WTC11 (cell line): ENCODE measurements at regions not wholly inside any gene's neighbourhood (a gene's known extent, or its start where the extent isn't known, plus 50 kb on each side); places are given as distances from the start of the nearest gene placed in this dataset.

Source experiments
- ATAC-seq: fragments of 200-7000 bp; cut with Tn5 transposase; 2 replicates; pipeline ENCODE4 v1.10.0; 2021; ENCODE audit warnings: mild to moderate bottlenecking, moderate library complexity
- CTCF ChIA-PET: fragments of 300-600 bp; sonication (Branson Sonifier 250); formaldehyde crosslinking; loops from one replicate; lab custom pipeline; 2021; ENCODE audit warnings: antibody characterized with exemption; lab: Charles Lee
- POLR2A ChIA-PET: fragments of 350-600 bp; sonication (Branson Sonifier 250); formaldehyde crosslinking; loops from one replicate; lab custom pipeline; 2021; ENCODE audit warnings: antibody characterized with exemption; lab: Charles Lee
- DNase-seq: peaks from one replicate; pipeline ENCODE4 v3.0.0; 2021; ENCODE audit warnings: low spot score
- H3K27ac Mint-ChIP-seq: 2 replicates; pipeline ENCODE4 v1.8.0; 2021; ENCODE audit warnings: mixed read lengths
- H3K27me3 Mint-ChIP-seq: 2 replicates; pipeline ENCODE4 v1.8.0; 2021; ENCODE audit warnings: low read depth, mild to moderate bottlenecking, moderate library complexity, mixed read lengths
- H3K36me3 Mint-ChIP-seq: 2 replicates; pipeline ENCODE4 v1.8.0; 2021; ENCODE audit warnings: mixed read lengths
- H3K4me1 Mint-ChIP-seq: 2 replicates; pipeline ENCODE4 v1.8.0; 2022; ENCODE audit warnings: mixed read lengths
- H3K4me3 Mint-ChIP-seq: 2 replicates; pipeline ENCODE4 v1.8.0; 2021; ENCODE audit warnings: mild to moderate bottlenecking, moderate library complexity, mixed read lengths
- H3K9me3 Mint-ChIP-seq: 2 replicates; pipeline ENCODE4 v1.8.0; 2021; ENCODE audit warnings: mixed read lengths
- ATF1 ChIP-seq: sonication (generic); formaldehyde crosslinking; IDR thresholded peaks from 2 replicates; pipeline ENCODE4 v1.8.1; 2023; ENCODE audit warnings: mild to moderate bottlenecking, moderate library complexity, missing genetic modification reagents
- GABPB1 ChIP-seq: sonication (generic); formaldehyde crosslinking; IDR thresholded peaks from 2 replicates; pipeline ENCODE4 v1.8.1; 2023; ENCODE audit warnings: mild to moderate bottlenecking, missing genetic modification reagents
- GRHL2 ChIP-seq: fragments of 250-450 bp; sonication (Bioruptor Pico); IDR thresholded peaks from 2 replicates; pipeline ENCODE4 v1.8.0; 2022; ENCODE audit warnings: mild to moderate bottlenecking, moderate library complexity; ENCODE audit not compliant: insufficient replicate concordance, severe bottlenecking
- NR3C1 ChIP-seq: sonication (generic); formaldehyde crosslinking; conservative IDR thresholded peaks from 2 replicates; pipeline ENCODE4 v1.8.1; 2023; ENCODE audit warnings: low read depth, mild to moderate bottlenecking, missing genetic modification reagents
- OVOL2 ChIP-seq: fragments of 250-450 bp; sonication (Bioruptor Pico); IDR thresholded peaks from 2 replicates; pipeline ENCODE4 v1.9.0; 2021; ENCODE audit warnings: mild to moderate bottlenecking, borderline replicate concordance
- SMAD3 ChIP-seq: sonication (generic); formaldehyde crosslinking; IDR thresholded peaks from 2 replicates; pipeline ENCODE4 v1.8.0; 2022; ENCODE audit warnings: missing genetic modification reagents, mild to moderate bottlenecking, borderline replicate concordance
- SP1 ChIP-seq: sonication (generic); formaldehyde crosslinking; conservative IDR thresholded peaks from 2 replicates; pipeline ENCODE4 v1.8.1; 2022; ENCODE audit warnings: missing genetic modification reagents
- ZBTB21 ChIP-seq: sonication (generic); formaldehyde crosslinking; IDR thresholded peaks from 2 replicates; pipeline ENCODE4 v1.8.1; 2023; ENCODE audit warnings: mild to moderate bottlenecking, missing genetic modification reagents, borderline replicate concordance
- ZNF121 ChIP-seq: sonication (generic); formaldehyde crosslinking; IDR thresholded peaks from 2 replicates; pipeline ENCODE4 v1.8.0; 2023; ENCODE audit warnings: missing genetic modification reagents
- ZNF138 ChIP-seq: sonication (generic); formaldehyde crosslinking; conservative IDR thresholded peaks from 2 replicates; pipeline ENCODE4 v1.8.1; 2022; ENCODE audit warnings: mild to moderate bottlenecking, moderate library complexity, missing genetic modification reagents
- ZNF671 ChIP-seq: fragments of 250-450 bp; sonication (Bioruptor Pico); IDR thresholded peaks from 2 replicates; pipeline ENCODE4 v1.8.0; 2021; ENCODE audit warnings: mild to moderate bottlenecking
- TF ChIP-seq, protein P1 (sequence below): sonication (generic); formaldehyde crosslinking; conservative IDR thresholded peaks from 2 replicates; pipeline ENCODE4 v1.8.1; 2023; ENCODE audit warnings: mild to moderate bottlenecking, low read depth, missing genetic modification reagents, moderate library complexity
- TF ChIP-seq, protein P2 (sequence below): sonication (generic); formaldehyde crosslinking; IDR thresholded peaks from 2 replicates; pipeline ENCODE4 v1.8.0; 2022; ENCODE audit warnings: mild to moderate bottlenecking, missing genetic modification reagents
- TF ChIP-seq, protein P3 (sequence below): sonication (generic); formaldehyde crosslinking; IDR thresholded peaks from 2 replicates; pipeline ENCODE4 v1.8.0; 2022; ENCODE audit warnings: mild to moderate bottlenecking, missing genetic modification reagents
- TF ChIP-seq, protein P4 (sequence below): sonication (generic); formaldehyde crosslinking; IDR thresholded peaks from 2 replicates; pipeline ENCODE4 v1.8.0; 2022; ENCODE audit warnings: mild to moderate bottlenecking, missing genetic modification reagents
- TF ChIP-seq, protein P5 (sequence below): sonication (generic); formaldehyde crosslinking; IDR thresholded peaks from 2 replicates; pipeline ENCODE4 v1.8.0; 2023; ENCODE audit warnings: missing genetic modification reagents, mild to moderate bottlenecking, borderline replicate concordance
- TF ChIP-seq, protein P6 (sequence below): fragments of 250-450 bp; sonication (Bioruptor Pico); IDR thresholded peaks from 2 replicates; pipeline ENCODE4 v1.9.0; 2021; ENCODE audit warnings: mild to moderate bottlenecking, borderline replicate concordance

DNA sequence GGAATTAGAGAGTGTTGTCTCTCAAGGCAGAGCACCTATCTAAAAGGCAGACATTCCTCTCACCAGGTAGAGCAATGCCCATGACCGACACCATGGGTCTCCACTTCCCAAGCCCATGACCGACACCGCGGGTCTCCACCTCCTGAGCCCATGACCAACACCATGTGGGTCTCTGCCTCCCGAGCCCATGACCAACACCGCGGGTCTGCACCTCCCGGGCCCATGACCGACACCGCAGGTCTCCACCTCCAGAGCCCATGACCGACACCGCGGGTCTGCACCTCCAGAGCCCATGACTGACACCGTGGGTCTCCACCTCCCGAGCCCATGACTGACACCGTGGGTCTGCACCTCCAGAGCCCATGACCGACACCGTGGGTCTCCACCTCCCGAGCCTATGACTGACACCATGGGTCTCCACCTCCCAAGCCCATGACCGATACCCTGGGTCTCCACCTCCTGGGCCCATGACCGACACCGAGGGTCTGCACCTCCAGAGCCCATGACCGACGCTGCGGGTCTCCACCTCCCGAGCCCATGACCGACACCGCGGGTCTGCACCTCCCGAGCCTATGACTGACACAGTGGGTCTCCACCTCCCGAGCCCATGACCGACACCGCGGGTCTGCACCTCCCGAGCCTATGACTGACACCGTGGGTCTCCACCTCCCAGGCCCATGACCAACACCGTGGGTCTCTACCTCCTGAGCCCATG lies 262.4 kb upstream of the SALL3 start (continued):
- TF ChIP-seq, protein P1, sequence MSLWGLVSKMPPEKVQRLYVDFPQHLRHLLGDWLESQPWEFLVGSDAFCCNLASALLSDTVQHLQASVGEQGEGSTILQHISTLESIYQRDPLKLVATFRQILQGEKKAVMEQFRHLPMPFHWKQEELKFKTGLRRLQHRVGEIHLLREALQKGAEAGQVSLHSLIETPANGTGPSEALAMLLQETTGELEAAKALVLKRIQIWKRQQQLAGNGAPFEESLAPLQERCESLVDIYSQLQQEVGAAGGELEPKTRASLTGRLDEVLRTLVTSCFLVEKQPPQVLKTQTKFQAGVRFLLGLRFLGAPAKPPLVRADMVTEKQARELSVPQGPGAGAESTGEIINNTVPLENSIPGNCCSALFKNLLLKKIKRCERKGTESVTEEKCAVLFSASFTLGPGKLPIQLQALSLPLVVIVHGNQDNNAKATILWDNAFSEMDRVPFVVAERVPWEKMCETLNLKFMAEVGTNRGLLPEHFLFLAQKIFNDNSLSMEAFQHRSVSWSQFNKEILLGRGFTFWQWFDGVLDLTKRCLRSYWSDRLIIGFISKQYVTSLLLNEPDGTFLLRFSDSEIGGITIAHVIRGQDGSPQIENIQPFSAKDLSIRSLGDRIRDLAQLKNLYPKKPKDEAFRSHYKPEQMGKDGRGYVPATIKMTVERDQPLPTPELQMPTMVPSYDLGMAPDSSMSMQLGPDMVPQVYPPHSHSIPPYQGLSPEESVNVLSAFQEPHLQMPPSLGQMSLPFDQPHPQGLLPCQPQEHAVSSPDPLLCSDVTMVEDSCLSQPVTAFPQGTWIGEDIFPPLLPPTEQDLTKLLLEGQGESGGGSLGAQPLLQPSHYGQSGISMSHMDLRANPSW (CRISPR knock-in tag), result no peak
- TF ChIP-seq, protein P2, sequence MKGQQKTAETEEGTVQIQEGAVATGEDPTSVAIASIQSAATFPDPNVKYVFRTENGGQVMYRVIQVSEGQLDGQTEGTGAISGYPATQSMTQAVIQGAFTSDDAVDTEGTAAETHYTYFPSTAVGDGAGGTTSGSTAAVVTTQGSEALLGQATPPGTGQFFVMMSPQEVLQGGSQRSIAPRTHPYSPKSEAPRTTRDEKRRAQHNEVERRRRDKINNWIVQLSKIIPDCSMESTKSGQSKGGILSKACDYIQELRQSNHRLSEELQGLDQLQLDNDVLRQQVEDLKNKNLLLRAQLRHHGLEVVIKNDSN, result no peak
- TF ChIP-seq ZNF121 (CRISPR knock-in tag) (no peak), ZNF138 (CRISPR knock-in tag) (no peak)

DNA sequence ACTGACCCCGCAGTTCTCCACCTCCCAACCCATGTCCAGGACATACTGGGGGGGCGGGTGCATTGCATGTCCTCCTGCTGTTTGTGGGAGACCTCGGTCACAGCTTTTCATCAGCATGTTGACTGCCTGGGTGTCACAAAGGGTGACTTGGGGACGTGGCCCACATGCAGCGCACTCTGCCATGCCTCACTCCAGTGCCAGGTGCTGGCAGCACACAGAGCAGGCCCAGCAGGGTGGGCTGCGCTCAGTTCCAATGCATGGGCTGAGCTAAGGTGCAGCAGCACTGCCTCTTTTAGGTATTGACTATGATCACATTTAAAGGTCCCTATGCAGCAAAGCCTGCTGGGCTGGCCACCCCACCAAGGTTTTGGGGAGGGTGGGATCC lies 261.9 kb upstream of the SALL3 start:
- peaks cover 17% of the 10 kb centered on the region for H3K36me3 Mint-ChIP-seq
- H3K4me3 Mint-ChIP-seq, result no peak overlapping the region
- peaks cover 12% of the 10 kb centered on the region for H3K27me3 Mint-ChIP-seq
- DNase-seq, result no peak
- peaks cover 22% of the 10 kb centered on the region for H3K4me1 Mint-ChIP-seq
- no peak for TF ChIP-seq GABPB1 (CRISPR knock-in tag)
- CTCF ChIA-PET, result no interaction called here
- no peak for ATAC-seq
- peaks cover 23% of the 10 kb centered on the region for H3K9me3 Mint-ChIP-seq
- POLR2A ChIA-PET, result no interaction called here
- no peak overlapping the region for H3K27ac Mint-ChIP-seq

DNA sequence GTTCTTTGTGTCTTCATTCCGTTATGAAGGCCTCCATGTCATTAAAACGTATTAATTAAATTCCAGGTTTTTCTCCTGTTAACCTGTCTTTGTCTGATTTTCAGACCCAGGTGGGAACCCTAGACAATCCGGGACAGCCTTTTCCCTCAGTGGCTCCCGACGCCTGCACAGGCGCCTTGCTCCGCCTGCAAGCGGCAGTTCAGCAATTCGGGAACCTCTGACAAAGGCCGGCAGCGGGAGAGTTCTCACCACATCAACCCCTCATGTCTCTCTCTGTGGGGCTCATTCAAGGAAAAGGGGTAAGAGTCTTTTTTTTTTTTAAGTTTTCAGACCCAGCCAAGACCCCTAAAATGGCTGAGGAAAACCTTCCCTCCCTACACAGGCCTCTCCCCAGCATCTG lies 259.8 kb upstream of the SALL3 start:
- Mint-ChIP-seq H3K27me3 (peaks cover 16% of the 10 kb centered on the region), H3K27ac (no peak overlapping the region), H3K9me3 (peaks cover 25% of the 10 kb centered on the region), H3K4me1 (peaks cover 41% of the 10 kb centered on the region), H3K4me3 (no peak overlapping the region), H3K36me3 (peaks cover 17% of the 10 kb centered on the region)
- no peak for ATAC-seq
- POLR2A ChIA-PET, result no interaction called here
- DNase-seq, result no peak
- CTCF ChIA-PET, result no interaction called here
- TF ChIP-seq, protein P3, sequence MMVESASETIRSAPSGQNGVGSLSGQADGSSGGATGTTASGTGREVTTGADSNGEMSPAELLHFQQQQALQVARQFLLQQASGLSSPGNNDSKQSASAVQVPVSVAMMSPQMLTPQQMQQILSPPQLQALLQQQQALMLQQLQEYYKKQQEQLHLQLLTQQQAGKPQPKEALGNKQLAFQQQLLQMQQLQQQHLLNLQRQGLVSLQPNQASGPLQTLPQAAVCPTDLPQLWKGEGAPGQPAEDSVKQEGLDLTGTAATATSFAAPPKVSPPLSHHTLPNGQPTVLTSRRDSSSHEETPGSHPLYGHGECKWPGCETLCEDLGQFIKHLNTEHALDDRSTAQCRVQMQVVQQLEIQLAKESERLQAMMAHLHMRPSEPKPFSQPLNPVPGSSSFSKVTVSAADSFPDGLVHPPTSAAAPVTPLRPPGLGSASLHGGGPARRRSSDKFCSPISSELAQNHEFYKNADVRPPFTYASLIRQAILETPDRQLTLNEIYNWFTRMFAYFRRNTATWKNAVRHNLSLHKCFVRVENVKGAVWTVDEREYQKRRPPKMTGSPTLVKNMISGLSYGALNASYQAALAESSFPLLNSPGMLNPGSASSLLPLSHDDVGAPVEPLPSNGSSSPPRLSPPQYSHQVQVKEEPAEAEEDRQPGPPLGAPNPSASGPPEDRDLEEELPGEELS (CRISPR knock-in tag), result no peak
- TF ChIP-seq ZNF671 (no peak), ATF1 (CRISPR knock-in tag) (no peak), ZBTB21 (no peak), GRHL2 (CRISPR knock-in tag) (no peak), NR3C1 (CRISPR knock-in tag) (no peak), SP1 (CRISPR knock-in tag) (no peak), OVOL2 (CRISPR knock-in tag) (no peak), SMAD3 (CRISPR knock-in tag) (no peak)
- TF ChIP-seq, protein P4, sequence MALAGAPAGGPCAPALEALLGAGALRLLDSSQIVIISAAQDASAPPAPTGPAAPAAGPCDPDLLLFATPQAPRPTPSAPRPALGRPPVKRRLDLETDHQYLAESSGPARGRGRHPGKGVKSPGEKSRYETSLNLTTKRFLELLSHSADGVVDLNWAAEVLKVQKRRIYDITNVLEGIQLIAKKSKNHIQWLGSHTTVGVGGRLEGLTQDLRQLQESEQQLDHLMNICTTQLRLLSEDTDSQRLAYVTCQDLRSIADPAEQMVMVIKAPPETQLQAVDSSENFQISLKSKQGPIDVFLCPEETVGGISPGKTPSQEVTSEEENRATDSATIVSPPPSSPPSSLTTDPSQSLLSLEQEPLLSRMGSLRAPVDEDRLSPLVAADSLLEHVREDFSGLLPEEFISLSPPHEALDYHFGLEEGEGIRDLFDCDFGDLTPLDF (CRISPR knock-in tag), result no peak
- TF ChIP-seq, protein P5, sequence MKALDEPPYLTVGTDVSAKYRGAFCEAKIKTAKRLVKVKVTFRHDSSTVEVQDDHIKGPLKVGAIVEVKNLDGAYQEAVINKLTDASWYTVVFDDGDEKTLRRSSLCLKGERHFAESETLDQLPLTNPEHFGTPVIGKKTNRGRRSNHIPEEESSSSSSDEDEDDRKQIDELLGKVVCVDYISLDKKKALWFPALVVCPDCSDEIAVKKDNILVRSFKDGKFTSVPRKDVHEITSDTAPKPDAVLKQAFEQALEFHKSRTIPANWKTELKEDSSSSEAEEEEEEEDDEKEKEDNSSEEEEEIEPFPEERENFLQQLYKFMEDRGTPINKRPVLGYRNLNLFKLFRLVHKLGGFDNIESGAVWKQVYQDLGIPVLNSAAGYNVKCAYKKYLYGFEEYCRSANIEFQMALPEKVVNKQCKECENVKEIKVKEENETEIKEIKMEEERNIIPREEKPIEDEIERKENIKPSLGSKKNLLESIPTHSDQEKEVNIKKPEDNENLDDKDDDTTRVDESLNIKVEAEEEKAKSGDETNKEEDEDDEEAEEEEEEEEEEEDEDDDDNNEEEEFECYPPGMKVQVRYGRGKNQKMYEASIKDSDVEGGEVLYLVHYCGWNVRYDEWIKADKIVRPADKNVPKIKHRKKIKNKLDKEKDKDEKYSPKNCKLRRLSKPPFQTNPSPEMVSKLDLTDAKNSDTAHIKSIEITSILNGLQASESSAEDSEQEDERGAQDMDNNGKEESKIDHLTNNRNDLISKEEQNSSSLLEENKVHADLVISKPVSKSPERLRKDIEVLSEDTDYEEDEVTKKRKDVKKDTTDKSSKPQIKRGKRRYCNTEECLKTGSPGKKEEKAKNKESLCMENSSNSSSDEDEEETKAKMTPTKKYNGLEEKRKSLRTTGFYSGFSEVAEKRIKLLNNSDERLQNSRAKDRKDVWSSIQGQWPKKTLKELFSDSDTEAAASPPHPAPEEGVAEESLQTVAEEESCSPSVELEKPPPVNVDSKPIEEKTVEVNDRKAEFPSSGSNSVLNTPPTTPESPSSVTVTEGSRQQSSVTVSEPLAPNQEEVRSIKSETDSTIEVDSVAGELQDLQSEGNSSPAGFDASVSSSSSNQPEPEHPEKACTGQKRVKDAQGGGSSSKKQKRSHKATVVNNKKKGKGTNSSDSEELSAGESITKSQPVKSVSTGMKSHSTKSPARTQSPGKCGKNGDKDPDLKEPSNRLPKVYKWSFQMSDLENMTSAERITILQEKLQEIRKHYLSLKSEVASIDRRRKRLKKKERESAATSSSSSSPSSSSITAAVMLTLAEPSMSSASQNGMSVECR (CRISPR knock-in tag), result no peak
- TF ChIP-seq, protein P6, sequence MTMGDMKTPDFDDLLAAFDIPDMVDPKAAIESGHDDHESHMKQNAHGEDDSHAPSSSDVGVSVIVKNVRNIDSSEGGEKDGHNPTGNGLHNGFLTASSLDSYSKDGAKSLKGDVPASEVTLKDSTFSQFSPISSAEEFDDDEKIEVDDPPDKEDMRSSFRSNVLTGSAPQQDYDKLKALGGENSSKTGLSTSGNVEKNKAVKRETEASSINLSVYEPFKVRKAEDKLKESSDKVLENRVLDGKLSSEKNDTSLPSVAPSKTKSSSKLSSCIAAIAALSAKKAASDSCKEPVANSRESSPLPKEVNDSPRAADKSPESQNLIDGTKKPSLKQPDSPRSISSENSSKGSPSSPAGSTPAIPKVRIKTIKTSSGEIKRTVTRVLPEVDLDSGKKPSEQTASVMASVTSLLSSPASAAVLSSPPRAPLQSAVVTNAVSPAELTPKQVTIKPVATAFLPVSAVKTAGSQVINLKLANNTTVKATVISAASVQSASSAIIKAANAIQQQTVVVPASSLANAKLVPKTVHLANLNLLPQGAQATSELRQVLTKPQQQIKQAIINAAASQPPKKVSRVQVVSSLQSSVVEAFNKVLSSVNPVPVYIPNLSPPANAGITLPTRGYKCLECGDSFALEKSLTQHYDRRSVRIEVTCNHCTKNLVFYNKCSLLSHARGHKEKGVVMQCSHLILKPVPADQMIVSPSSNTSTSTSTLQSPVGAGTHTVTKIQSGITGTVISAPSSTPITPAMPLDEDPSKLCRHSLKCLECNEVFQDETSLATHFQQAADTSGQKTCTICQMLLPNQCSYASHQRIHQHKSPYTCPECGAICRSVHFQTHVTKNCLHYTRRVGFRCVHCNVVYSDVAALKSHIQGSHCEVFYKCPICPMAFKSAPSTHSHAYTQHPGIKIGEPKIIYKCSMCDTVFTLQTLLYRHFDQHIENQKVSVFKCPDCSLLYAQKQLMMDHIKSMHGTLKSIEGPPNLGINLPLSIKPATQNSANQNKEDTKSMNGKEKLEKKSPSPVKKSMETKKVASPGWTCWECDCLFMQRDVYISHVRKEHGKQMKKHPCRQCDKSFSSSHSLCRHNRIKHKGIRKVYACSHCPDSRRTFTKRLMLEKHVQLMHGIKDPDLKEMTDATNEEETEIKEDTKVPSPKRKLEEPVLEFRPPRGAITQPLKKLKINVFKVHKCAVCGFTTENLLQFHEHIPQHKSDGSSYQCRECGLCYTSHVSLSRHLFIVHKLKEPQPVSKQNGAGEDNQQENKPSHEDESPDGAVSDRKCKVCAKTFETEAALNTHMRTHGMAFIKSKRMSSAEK (CRISPR knock-in tag), result no peak
